H1 (cell line): ENCODE measurements at regions not wholly inside any gene's neighbourhood (a gene's known extent, or its start where the extent isn't known, plus 50 kb on each side); places are given as distances from the start of the nearest gene placed in this dataset.
"Not testable (repeated sequence)": the region's sequence is repeated elsewhere in the genome, so short reads cannot be mapped to it uniquely, and the experiment has no call there.

Experiments
- CTCF ChIA-PET: fragments of 300-600 bp; sonication (Branson Sonifier 250); formaldehyde crosslinking; loops from one replicate; lab custom pipeline; 2021; ENCODE audit not compliant: partially characterized antibody; lab: Charles Lee
- POLR2A ChIA-PET: fragments of 300-600 bp; sonication (Branson Sonifier 250); formaldehyde crosslinking; loops from one replicate; lab custom pipeline; 2021; ENCODE audit warnings: inconsistent platforms; ENCODE audit not compliant: partially characterized antibody; lab: Charles Lee
- DNase-seq, 2 experiments: peaks; one replicate each; pipeline versions ENCODE4 v3.0.0 to v3.0.0-alpha.2; 2010 to 2022; ENCODE audit warnings: low spot score in 2 of 2, low read depth in 1 of 2, mixed read lengths in 1 of 2
- FAIRE-seq: peaks from 2 replicates; lab custom pipeline; 2011; peaks lifted over from hg19 to GRCh38; lab: Jason Lieb, UNC
- H2AFZ ChIP-seq: 2 replicates; pipeline ENCODE4 v1.8.1; 2012; ENCODE audit warnings: low read length, inconsistent platforms
- H2AK5ac ChIP-seq: 2 replicates; pipeline ENCODE4 v1.6.1; 2013; ENCODE audit warnings: low read depth, low read length
- H2BK120ac ChIP-seq: replicated peaks from 2 replicates; pipeline ENCODE3; 2013; ENCODE audit warnings: low read depth, low read length, inconsistent platforms
- H2BK12ac ChIP-seq: 2 replicates; pipeline ENCODE4 v1.6.1; 2013; ENCODE audit warnings: low read depth, low read length
- H2BK15ac ChIP-seq: 2 replicates; pipeline ENCODE4 v1.6.1; 2013; ENCODE audit warnings: low read length
- H2BK20ac ChIP-seq: 2 replicates; pipeline ENCODE4 v1.6.1; 2013; ENCODE audit warnings: low read length
- H2BK5ac ChIP-seq: 2 replicates; pipeline ENCODE4 v1.6.1; 2013; ENCODE audit warnings: low read depth, low read length
- H3K14ac ChIP-seq: 2 replicates; pipeline ENCODE4 v1.6.1; 2013; ENCODE audit warnings: inconsistent platforms; ENCODE audit not compliant: insufficient read length
- H3K18ac ChIP-seq: 2 replicates; pipeline ENCODE4 v1.6.1; 2013; ENCODE audit warnings: low read length; ENCODE audit errors: extremely low read depth
- H3K23ac ChIP-seq: 2 replicates; pipeline ENCODE4 v1.6.1; 2013; ENCODE audit warnings: inconsistent platforms; ENCODE audit not compliant: insufficient read length
- H3K23me2 ChIP-seq: 2 replicates; pipeline ENCODE4 v1.6.1; 2013; ENCODE audit warnings: low read depth, low read length
- H3K27ac ChIP-seq: 2 replicates; pipeline ENCODE4 v1.6.1; 2011; ENCODE audit warnings: low read depth, low read length, inconsistent platforms
- H3K27me3 ChIP-seq, 4 experiments: replicated peaks in 1 of 4; 1 replicate in 1 of 4; 2 replicates in 3 of 4; pipeline versions ENCODE4 v1.6.1 to v1.8.1; 2011 to 2013; ENCODE audit warnings: low read length in 3 of 4, mild to moderate bottlenecking in 3 of 4, inconsistent platforms in 2 of 4, mixed read lengths in 2 of 4, moderate library complexity in 1 of 4; ENCODE audit not compliant: control insufficient read depth in 3 of 4, insufficient read depth in 3 of 4; ENCODE audit errors: extremely low read depth in 1 of 4
- H3K36me3 ChIP-seq, 4 experiments: 2 replicates each; pipeline versions ENCODE4 v1.6.1 to v1.8.1; 2011 to 2013; ENCODE audit warnings: mild to moderate bottlenecking in 4 of 4, low read length in 3 of 4, moderate library complexity in 2 of 4, control low read depth in 1 of 4, inconsistent platforms in 1 of 4; ENCODE audit not compliant: insufficient read depth in 4 of 4, control insufficient read depth in 2 of 4
- H3K4ac ChIP-seq: replicated peaks from 2 replicates; pipeline ENCODE3; 2013; ENCODE audit warnings: low read length, low read depth, mixed read lengths, inconsistent platforms; ENCODE audit not compliant: insufficient read length
- H3K4me1 ChIP-seq, 4 experiments: replicated peaks in 1 of 4; 1 replicate in 1 of 4; 2 replicates in 3 of 4; pipeline versions ENCODE4 v1.6.1 to v1.8.1; 2011 to 2013; ENCODE audit warnings: low read length in 3 of 4, inconsistent platforms in 2 of 4, mixed read lengths in 1 of 4; ENCODE audit not compliant: insufficient read depth in 4 of 4, control insufficient read depth in 3 of 4
- H3K4me2 ChIP-seq, 2 experiments: 2 replicates each; pipeline versions ENCODE4 v1.6.1 to v1.8.1; 2011 to 2013; ENCODE audit warnings: low read depth in 2 of 2, low read length in 2 of 2, control low read depth in 1 of 2, inconsistent platforms in 1 of 2, mild to moderate bottlenecking in 1 of 2; ENCODE audit not compliant: insufficient read depth in 1 of 2
- H3K4me3 ChIP-seq, 4 experiments: fragments of 200-600, 300-600 bp in 1 of 4; sonication (generic), shearing (Covaris generic), sonication (Bioruptor Twin) in 1 of 4; 2 replicates each; pipeline versions ENCODE4 v1.5.1 to v1.8.1; 2011 to 2016; ENCODE audit warnings: low read length in 4 of 4, low read depth in 3 of 4, control low read depth in 2 of 4, inconsistent platforms in 2 of 4, mild to moderate bottlenecking in 2 of 4, mixed read lengths in 1 of 4, moderate library complexity in 1 of 4; ENCODE audit not compliant: insufficient read depth in 2 of 4; ENCODE audit errors: extremely low read depth in 1 of 4
- H3K56ac ChIP-seq: replicated peaks from 2 replicates; pipeline ENCODE3; 2013; ENCODE audit warnings: low read depth, mild to moderate bottlenecking, mixed read lengths, low read length, inconsistent platforms; ENCODE audit not compliant: insufficient read length
- H3K79me1 ChIP-seq: 2 replicates; pipeline ENCODE4 v1.6.1; 2013; ENCODE audit warnings: low read depth, low read length, control low read depth
- H3K79me2 ChIP-seq, 2 experiments: 2 replicates each; pipeline versions ENCODE4 v1.6.1 to v1.8.1; 2012 to 2013; ENCODE audit warnings: low read length in 2 of 2, mild to moderate bottlenecking in 2 of 2, inconsistent platforms in 1 of 2; ENCODE audit not compliant: insufficient read depth in 2 of 2, control insufficient read depth in 1 of 2
- H3K9ac ChIP-seq, 4 experiments: replicated peaks in 1 of 4; 1 replicate in 1 of 4; 2 replicates in 3 of 4; pipeline versions ENCODE4 v1.6.1 to v1.8.1; 2011 to 2013; ENCODE audit warnings: low read depth in 3 of 4, low read length in 3 of 4, control low read depth in 2 of 4, mild to moderate bottlenecking in 2 of 4, moderate library complexity in 2 of 4, inconsistent platforms in 1 of 4; ENCODE audit errors: extremely low read depth in 1 of 4
- H3K9me3 ChIP-seq, 2 experiments: 2 replicates each; pipeline versions ENCODE4 v1.6.1 to v1.8.1; 2012 to 2013; ENCODE audit warnings: mild to moderate bottlenecking in 2 of 2, moderate library complexity in 2 of 2, control low read depth in 1 of 2, inconsistent platforms in 1 of 2, low read depth in 1 of 2, low read length in 1 of 2, mixed read lengths in 1 of 2; ENCODE audit not compliant: insufficient read depth in 2 of 2
- H4K20me1 ChIP-seq, 2 experiments: replicated peaks in 1 of 2; 2 replicates each; pipeline versions ENCODE3 to v1.8.1; 2011 to 2013; ENCODE audit warnings: inconsistent platforms in 2 of 2, low read length in 2 of 2, mild to moderate bottlenecking in 1 of 2; ENCODE audit not compliant: insufficient read depth in 2 of 2, control insufficient read depth in 1 of 2
- H4K5ac ChIP-seq: 2 replicates; pipeline ENCODE4 v1.6.1; 2013; ENCODE audit warnings: low read length, low read depth, mixed read lengths, inconsistent platforms; ENCODE audit not compliant: insufficient read length
- H4K8ac ChIP-seq: 2 replicates; pipeline ENCODE4 v1.8.0; 2013; ENCODE audit warnings: mild to moderate bottlenecking, moderate library complexity, low read length, inconsistent platforms; ENCODE audit not compliant: insufficient read depth; ENCODE audit errors: extremely low read depth
- H4K91ac ChIP-seq: replicated peaks from 2 replicates; pipeline ENCODE3; 2013; ENCODE audit warnings: low read length, mixed read lengths, inconsistent platforms; ENCODE audit not compliant: insufficient read length
- WGBS, 2 experiments: shearing (Covaris generic) in 1 of 2; methylation state at CpG; one replicate each; pipeline versions ENCODE4 v1.1.6 to v1.1.7; 2013 to 2015; ENCODE audit warnings: low lambda C conversion rate in 2 of 2, mixed read lengths in 2 of 2, inconsistent platforms in 1 of 2, low coverage in 1 of 2, missing lambda C conversion rate in 1 of 2; ENCODE audit not compliant: insufficient replicate concordance in 2 of 2, insufficient coverage in 1 of 2, insufficient read length in 1 of 2; ENCODE audit errors: extremely low coverage in 1 of 2, missing lambda C conversion rate in 1 of 2; 5-methylcytosine and 5-hydroxymethylcytosine counted together

GRCh38 chr4:8976466-8977128, 105.0 kb upstream of the HMX1 start:
- H3K9ac ChIP-seq, H2BK120ac ChIP-seq, DNase-seq, H2BK20ac ChIP-seq, FAIRE-seq, H2AK5ac ChIP-seq, H3K4ac ChIP-seq, H4K91ac ChIP-seq, H3K14ac ChIP-seq, CTCF ChIA-PET, H3K27me3 ChIP-seq, POLR2A ChIA-PET, H3K18ac ChIP-seq, H2BK5ac ChIP-seq, H3K4me3 ChIP-seq, H3K56ac ChIP-seq, H3K79me1 ChIP-seq, H2BK12ac ChIP-seq, H3K79me2 ChIP-seq, H4K5ac ChIP-seq, H3K4me1 ChIP-seq, H3K4me2 ChIP-seq, H4K8ac ChIP-seq, H3K27ac ChIP-seq, H3K23me2 ChIP-seq, H2BK15ac ChIP-seq, H4K20me1 ChIP-seq, H2AFZ ChIP-seq, H3K23ac ChIP-seq, H3K36me3 ChIP-seq: not testable (repeated sequence)
- peaks cover 4 to 29% of the 10 kb centered on the region in 2 experiments; a peak in 2 of 4 replicates for H3K9me3 ChIP-seq
- 92% methylated on average over 15 of the region's 24 CpGs; no CpG with 5 or more reads in 1 of the 2 experiments for WGBS, 2 experiments

- H3K4ac ChIP-seq, H4K8ac ChIP-seq, DNase-seq, H3K9ac ChIP-seq, H3K27ac ChIP-seq, H3K36me3 ChIP-seq, H3K4me1 ChIP-seq, H2AFZ ChIP-seq, H3K23ac ChIP-seq, H3K4me2 ChIP-seq, H2BK12ac ChIP-seq, H3K18ac ChIP-seq, H2BK20ac ChIP-seq, H3K56ac ChIP-seq, H4K91ac ChIP-seq, H2BK120ac ChIP-seq, H2BK15ac ChIP-seq, POLR2A ChIA-PET, H3K23me2 ChIP-seq, H2AK5ac ChIP-seq, H3K27me3 ChIP-seq, H4K20me1 ChIP-seq, H2BK5ac ChIP-seq, H3K79me1 ChIP-seq, FAIRE-seq, H3K79me2 ChIP-seq, H3K4me3 ChIP-seq, CTCF ChIA-PET, H3K14ac ChIP-seq, H4K5ac ChIP-seq: not testable (repeated sequence)
- peaks cover 4 to 32% of the 10 kb centered on the region in 2 experiments; a peak in 2 of 4 replicates for H3K9me3 ChIP-seq
- 93% methylated on average over 7 of the region's 7 CpGs; no CpG with 5 or more reads in 1 of the 2 experiments for WGBS, 2 experiments
These were observed 101.0 kb upstream of the HMX1 start for GRCh38 chr4:8972635-8973034.
